NCI-H345 treated with DMSO at 0.1 percent for 48 hours (cell line): ENCODE measurements at regions not wholly inside any gene's neighbourhood (a gene's known extent, or its start where the extent isn't known, plus 50 kb on each side); places are given as distances from the start of the nearest gene placed in this dataset.
"Not testable (repeated sequence)": the region's sequence is repeated elsewhere in the genome, so short reads cannot be mapped to it uniquely, and the experiment has no call there.

Source experiments
- DNase-seq: peaks from one replicate; lab custom pipeline; 2025; ENCODE audit not compliant: unreplicated experiment; lab: John Stamatoyannopoulos, UW

DNA sequence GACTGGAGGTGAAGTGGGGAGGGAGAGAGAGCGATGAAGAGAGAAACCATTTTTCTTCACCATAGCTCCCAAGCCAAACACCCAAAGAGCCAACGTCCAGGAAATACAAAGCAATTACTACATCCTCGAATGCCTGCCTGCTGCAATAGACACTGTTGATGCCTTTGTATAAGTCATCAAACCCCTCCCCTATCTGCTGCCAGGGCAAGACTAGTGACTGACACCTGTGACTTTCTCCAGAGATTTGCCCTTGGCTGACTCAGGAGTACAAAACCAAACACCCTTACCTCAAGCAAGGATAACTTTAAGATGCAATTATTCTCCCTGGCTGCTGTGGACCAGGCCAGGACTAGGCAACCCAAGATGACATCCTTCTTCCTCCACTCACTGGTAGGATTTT, 81.8 kb upstream of the RASA1 start:
- DNase-seq = no peak

DNA sequence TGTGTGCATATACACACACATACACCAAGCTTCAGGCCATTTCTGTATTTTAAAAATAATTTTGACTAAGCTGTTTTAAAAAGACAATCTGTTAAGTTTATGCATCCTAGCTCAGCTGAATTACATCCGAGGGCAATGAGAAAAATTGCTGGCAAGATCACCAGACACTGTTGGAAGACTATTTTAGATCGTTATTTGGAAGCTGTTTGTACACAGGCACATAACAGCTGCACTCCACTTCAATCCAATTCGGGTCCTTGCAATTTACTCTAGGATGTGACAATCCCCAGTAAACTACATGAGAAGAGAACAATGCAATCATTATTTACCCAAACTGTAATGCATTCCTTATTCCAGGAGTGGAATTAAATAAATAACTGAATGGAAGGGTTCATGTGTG, 79.3 kb upstream of the RASA1 start:
- DNase-seq = no peak

DNA sequence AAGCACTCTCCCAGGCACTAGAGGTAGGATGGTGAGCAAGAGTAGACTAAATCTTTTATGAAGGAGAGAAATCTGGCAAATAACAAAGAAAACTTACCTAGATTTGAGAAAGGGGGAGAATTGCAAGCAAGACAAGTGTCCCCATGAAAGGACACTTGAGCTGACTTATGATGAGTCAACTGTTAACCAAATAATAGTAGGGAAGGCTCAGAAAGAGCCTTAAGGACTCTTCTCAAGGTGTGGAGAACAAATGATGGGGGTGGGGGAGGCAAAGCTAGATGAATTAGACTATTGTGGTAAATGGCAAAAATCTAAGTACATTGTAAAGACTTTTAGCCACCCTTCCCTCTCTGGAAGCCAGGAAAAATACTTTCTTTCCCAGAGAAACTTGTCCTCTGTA, 77.6 kb upstream of the RASA1 start:
- DNase-seq = no peak

DNA sequence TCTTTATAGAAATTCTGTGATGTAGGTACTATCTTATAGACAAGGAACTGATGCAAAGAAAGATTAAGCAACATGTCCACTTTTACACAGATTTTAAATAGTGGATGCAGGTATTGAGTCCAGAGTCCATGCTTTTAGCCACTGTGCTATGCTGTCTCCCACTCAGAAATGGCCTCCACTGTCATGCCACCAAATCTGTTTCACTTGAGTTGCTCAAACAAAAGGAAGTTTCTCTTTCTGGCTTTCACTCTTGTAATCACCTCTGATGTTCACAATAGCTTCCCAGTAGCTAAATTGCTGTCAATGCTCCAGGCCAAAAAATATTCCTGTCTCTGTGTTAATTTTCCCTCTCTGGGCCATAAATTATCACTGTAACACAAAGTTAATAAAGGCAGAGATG, 77.0 kb upstream of the RASA1 start:
- no peak for DNase-seq

DNA sequence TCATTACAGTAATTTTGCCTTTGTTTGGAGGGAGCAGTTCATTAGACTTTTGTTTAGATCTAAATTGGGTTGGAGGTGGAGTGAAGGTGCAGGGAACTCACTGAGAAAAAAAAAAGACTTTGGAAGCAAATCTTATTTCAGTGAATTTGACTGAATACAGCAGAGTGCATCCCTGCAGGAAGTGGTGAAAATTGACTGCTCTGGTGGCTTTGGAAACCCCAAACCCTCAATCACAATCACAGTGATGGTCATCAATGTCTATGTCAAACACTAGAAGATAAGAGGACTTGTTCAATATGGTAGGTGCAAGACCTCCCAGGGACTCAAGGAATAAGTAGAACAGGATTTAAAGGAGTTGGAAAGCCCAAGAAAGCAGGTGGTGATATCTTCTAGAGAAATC, 76.0 kb upstream of the RASA1 start:
- DNase-seq = no peak

DNA sequence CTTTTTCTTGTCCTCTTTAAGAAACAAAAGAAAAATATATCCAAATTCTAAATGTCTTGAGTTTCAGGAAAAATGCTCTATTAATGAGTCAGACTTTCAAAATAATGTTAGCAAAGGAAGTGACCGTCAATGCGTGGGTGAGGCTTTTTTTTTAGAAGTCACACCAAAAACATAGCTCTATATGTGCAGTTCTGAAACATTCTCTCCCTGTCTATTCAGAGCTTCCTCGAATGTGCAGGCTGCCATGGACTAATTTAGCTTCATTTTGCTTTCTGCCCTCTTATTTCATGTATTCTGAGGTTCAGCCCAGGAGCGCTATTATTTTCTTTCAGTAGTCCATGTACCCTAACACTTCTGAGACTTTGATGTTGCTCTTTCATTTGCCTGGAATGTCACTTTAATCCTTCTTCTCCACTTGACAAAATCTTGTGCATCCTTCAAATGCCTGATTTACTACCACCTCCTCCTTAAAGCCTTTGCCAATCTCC, 72.5 kb upstream of the RASA1 start:
- no peak for DNase-seq

DNA sequence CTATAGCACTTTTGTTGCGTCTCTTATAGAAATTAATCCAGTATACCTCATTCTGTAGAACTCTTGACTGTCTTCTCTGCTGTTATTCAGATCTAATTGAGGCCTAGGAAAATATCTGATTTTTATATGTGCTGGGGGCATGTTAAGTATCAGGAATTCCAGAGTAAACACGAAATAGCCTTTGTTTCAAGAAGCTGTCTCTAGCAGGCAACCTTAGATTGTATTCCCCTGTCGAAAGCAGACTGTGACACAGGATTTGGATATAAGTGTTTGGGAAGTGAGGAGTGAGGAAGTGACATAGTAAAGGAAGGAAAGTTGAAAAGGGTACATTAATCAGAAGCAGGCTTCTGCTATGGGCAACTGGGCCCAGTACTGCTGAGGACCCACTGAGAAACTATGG, 72.1 kb upstream of the RASA1 start:
- no peak for DNase-seq

DNA sequence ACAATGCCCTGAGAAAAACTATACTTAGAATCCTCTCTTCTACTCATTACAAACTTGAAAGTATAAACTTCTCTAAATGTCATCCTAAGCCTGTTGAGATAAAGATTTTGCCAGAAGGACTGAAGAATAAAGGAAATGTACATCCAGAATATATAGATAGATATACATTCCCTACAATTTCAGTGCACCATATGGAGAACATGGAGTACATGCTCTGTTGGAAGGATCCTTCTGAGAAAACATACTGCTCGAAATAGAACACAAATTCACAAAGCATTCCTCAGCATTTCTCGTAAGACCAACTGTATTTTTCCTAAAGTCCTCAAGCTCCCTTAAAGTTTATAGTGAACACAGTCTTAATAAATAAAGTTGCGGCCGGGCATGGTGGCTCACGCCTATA, 69.7 kb upstream of the RASA1 start:
- no peak for DNase-seq

DNA sequence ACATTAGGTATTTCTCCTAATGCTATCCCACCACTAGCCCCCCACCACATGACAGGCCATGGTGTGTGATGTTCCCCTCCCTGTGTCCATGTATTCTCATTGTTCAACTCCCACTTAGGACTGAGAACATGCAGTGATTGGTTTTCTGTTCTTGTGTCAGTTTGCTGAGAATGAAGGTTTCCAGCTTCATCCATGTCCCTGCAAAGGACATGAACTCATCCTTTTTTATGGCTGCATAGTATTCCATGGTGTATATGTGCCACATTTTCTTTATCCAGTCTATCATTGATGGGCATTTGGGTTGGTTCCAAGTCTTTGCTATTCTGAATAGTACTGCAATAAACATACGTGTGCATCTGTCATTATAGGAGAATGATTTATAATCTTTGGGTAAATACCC, 68.4 kb upstream of the RASA1 start:
- not testable (repeated sequence) for DNase-seq

DNA sequence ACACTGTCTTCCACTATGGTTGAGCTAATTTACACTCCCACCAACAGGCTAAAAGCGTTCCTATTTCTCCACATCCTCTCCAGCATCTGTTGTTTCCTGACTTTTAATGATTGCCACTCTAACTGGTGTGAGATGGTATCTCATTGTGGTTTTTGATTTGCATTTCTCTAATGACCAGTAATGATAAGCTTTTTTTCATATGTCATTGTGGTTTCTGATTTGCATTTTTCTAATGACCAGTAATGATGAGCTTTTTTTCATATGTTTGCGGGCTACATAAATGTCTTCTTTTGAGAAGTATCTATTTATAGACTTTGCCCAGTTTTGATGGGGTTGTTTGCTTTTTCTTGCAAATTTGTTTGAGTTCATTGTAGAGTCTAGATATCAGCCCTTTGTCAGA, 68.0 kb upstream of the RASA1 start:
- not testable (repeated sequence) for DNase-seq

DNA sequence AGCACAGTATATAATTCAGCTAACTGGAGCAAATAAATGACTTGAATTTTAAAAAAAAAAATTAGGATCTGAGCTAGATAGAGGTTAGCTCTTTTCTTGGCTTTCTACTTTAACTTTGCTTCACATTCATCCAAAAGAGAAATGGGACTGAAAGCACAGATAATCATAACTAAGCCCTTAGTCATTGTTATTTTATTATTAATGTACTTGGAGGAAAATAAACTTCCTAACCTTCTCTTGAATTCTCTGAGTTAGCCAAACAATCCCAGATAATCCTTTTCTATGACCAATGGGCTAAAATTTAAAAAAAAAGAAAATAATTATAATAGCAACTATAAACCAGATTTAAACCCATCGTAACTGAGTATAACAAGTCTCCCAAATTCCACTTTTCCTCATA, 57.6 kb upstream of the RASA1 start:
- DNase-seq = no peak

DNA sequence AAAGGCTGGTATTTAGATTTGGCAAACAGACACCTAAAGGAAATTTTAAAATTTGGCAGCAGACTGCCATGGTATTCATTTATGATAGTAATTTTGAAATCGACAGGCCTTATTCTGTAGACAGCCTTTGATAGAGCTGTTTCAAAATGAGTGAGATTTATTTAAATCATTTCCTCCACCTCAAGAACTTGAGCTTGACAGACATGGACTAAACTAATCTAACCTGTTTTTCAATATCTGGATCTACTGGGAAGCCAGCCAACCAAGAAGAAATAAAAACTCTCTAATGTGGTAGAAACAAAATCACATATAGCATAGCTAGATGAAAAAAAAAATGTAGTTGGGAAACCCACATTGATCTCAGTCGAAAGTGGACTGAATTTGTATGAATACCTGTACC, 56.9 kb upstream of the RASA1 start:
- DNase-seq = no peak

DNA sequence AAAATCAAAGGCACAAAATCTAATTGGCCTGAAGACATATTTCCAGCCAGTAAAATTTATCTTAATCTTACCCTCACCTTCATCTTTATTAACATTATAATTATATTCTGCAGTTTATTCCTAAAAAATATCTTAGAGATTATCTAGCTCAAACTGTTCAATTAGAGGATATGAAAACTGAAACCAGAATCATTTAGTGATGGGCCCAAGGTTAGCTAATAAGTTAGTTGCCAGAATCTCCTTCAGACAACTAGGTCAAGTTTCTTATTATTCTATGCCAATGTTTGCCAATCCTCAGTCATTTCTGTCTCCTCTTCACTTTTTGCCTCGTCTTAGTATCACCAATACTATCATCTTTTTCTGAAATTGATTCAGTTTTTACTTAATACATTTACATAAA, 56.0 kb upstream of the RASA1 start:
- no peak for DNase-seq

DNA sequence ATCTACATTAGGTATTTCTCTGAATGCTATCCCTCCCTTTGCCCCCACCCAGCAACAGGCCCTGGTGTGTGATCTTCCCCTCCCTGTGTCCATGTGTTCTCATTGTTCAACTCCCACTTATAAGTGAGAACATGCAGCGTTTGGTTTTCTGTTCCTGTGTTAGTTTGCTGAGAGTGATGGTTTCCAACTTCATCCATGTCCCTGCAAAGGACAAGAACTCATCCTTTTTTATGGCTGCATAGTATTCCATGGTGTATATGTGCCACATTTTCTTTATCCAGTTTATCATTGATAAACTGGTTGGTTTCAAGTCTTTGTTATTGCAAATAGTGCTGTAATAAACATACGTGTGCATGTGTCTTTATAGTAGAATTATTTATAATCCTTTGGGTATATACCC, 55.5 kb upstream of the RASA1 start:
- DNase-seq = not testable (repeated sequence)

DNA sequence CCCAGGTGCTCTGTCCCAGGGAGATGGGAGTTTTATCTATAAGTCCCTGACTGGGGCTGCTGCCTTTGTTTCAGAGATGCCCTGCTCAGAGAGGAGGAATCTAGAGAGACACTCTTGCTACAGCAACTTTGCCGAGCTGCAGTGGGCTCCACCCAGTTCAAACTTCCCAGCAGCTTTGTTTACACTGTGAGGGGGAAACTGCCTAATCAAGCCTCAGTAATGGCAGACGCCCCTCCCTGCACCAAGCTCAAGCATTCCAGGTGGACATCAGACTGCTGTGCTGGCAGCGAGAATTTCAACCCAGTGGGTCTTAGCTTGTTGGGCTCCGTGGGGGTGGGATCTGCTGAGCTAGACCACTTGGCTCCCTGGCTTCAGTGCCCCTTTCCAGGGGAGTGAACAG, 50.2 kb upstream of the RASA1 start:
- DNase-seq = not testable (repeated sequence)
